GM23338 (cell line): ENCODE measurements at regions not wholly inside any gene's neighbourhood (a gene's known extent, or its start where the extent isn't known, plus 50 kb on each side); places are given as distances from the start of the nearest gene placed in this dataset.

ENCODE experiments used
- ATAC-seq: fragments of 200-7000 bp; cut with Tn5 transposase; 3 replicates; pipeline ENCODE4 v1.9.1; 2020
- DNase-seq: peaks from one replicate; pipeline ENCODE4 v3.0.0-alpha.2; 2015; ENCODE audit warnings: low spot score
- H2AFZ ChIP-seq: fragments of 200-600 bp; sonication (generic); 2 replicates; pipeline ENCODE4 v1.8.0; 2016; ENCODE audit warnings: antibody characterized with exemption, mild to moderate bottlenecking, moderate library complexity
- H3F3A ChIP-seq: fragments of 200-600 bp; sonication (generic); replicated peaks from 2 replicates; pipeline ENCODE4 v1.8.0; 2017; ENCODE audit warnings: antibody characterized with exemption, mixed run types, low read depth
- H3K27ac ChIP-seq: fragments of 200-600 bp; sonication (generic); 2 replicates; pipeline ENCODE4 v1.6.1; 2016; ENCODE audit warnings: low read depth
- H3K27me3 ChIP-seq: fragments of 200-600 bp; sonication (generic); 2 replicates; pipeline ENCODE4 v1.8.0; 2016; ENCODE audit warnings: mild to moderate bottlenecking, mixed run types, moderate library complexity; ENCODE audit not compliant: insufficient read depth
- H3K36me3 ChIP-seq: fragments of 200-600 bp; sonication (generic); 2 replicates; pipeline ENCODE4 v1.8.0; 2016; ENCODE audit warnings: mild to moderate bottlenecking; ENCODE audit not compliant: insufficient read depth
- H3K4me1 ChIP-seq: fragments of 200-600 bp; sonication (generic); 2 replicates; pipeline ENCODE4 v1.8.0; 2016; ENCODE audit warnings: mild to moderate bottlenecking, moderate library complexity; ENCODE audit not compliant: insufficient read depth
- H3K4me2 ChIP-seq: fragments of 200-600 bp; sonication (generic); 2 replicates; pipeline ENCODE4 v1.7.1; 2017; ENCODE audit warnings: mixed run types
- H3K4me3 ChIP-seq: fragments of 200-600 bp; sonication (generic); 2 replicates; pipeline ENCODE4 v1.6.1; 2016; ENCODE audit warnings: mixed run types
- H3K79me2 ChIP-seq: fragments of 200-600 bp; sonication (generic); replicated peaks from 2 replicates; pipeline ENCODE4 v1.8.0; 2017; ENCODE audit warnings: mild to moderate bottlenecking; ENCODE audit not compliant: insufficient read depth
- H3K9me2 ChIP-seq: fragments of 200-600 bp; sonication (generic); 2 replicates; pipeline ENCODE4 v1.8.0; 2017; ENCODE audit not compliant: insufficient read depth
- H4K20me1 ChIP-seq: fragments of 200-600 bp; sonication (generic); replicated peaks from 2 replicates; pipeline ENCODE4 v1.8.0; 2017; ENCODE audit warnings: mild to moderate bottlenecking; ENCODE audit not compliant: insufficient read depth
- H3K27ac Mint-ChIP-seq: 2 replicates; pipeline ENCODE4 v1.8.0; 2020; ENCODE audit warnings: inconsistent platforms, mild to moderate bottlenecking, moderate library complexity, mixed read lengths
- H3K27me3 Mint-ChIP-seq: 3 replicates; pipeline ENCODE4 v1.8.0; 2022; ENCODE audit warnings: low read depth, mild to moderate bottlenecking, moderate library complexity, mixed read lengths, inconsistent platforms; ENCODE audit not compliant: insufficient read depth, poor library complexity
- H3K36me3 Mint-ChIP-seq: 3 replicates; pipeline ENCODE4 v1.8.0; 2021; ENCODE audit warnings: low read depth, mild to moderate bottlenecking, inconsistent platforms, moderate library complexity, mixed read lengths
- H3K4me1 Mint-ChIP-seq: 3 replicates; pipeline ENCODE4 v1.8.0; 2020; ENCODE audit warnings: mild to moderate bottlenecking, inconsistent platforms, mixed read lengths
- H3K4me3 Mint-ChIP-seq: 3 replicates; pipeline ENCODE4 v1.8.0; 2021; ENCODE audit warnings: moderate library complexity, mild to moderate bottlenecking, inconsistent platforms, mixed read lengths
- H3K9me3 Mint-ChIP-seq: 3 replicates; pipeline ENCODE4 v1.8.0; 2020; ENCODE audit warnings: moderate library complexity, mild to moderate bottlenecking, inconsistent platforms, mixed read lengths
- EZH2 ChIP-seq: fragments of 200-600 bp; sonication (generic); IDR thresholded peaks from one replicate; pipeline ENCODE4 v1.8.0; 2017; ENCODE audit warnings: antibody characterized with exemption, mild to moderate bottlenecking, low read depth; ENCODE audit not compliant: unreplicated experiment
- JUNB ChIP-seq: IDR thresholded peaks from one replicate; pipeline ENCODE4 v1.6.1; 2016; ENCODE audit warnings: antibody characterized with exemption; ENCODE audit not compliant: unreplicated experiment
- NANOG ChIP-seq: IDR thresholded peaks from 2 replicates; pipeline ENCODE4 v1.6.1; 2016; ENCODE audit warnings: antibody characterized with exemption, borderline replicate concordance
- POLR2AphosphoS5 ChIP-seq: IDR thresholded peaks from 2 replicates; pipeline ENCODE4 v1.6.1; 2016; ENCODE audit warnings: antibody characterized with exemption, low read depth
- ZNF114 ChIP-seq: fragments of 250-450 bp; sonication (Bioruptor Pico); IDR thresholded peaks from 2 replicates; pipeline ENCODE4 v1.5.0; 2020; ENCODE audit warnings: mild to moderate bottlenecking, moderate library complexity
- ZNF331 ChIP-seq: fragments of 250-450 bp; sonication (Bioruptor Pico); IDR thresholded peaks from 2 replicates; pipeline ENCODE4 v1.5.0; 2020; ENCODE audit warnings: low read depth, mild to moderate bottlenecking, moderate library complexity
- ZNF462 ChIP-seq: fragments of 250-450 bp; sonication (Bioruptor Pico); IDR thresholded peaks from 2 replicates; pipeline ENCODE4 v1.5.0; 2020; ENCODE audit warnings: mild to moderate bottlenecking, moderate library complexity
- TF ChIP-seq, protein P1 (sequence below), 2 experiments: fragments of 200-600 bp in 1 of 2; sonication (generic) in 1 of 2; conservative IDR thresholded peaks; 2 replicates each; pipeline versions ENCODE4 v1.5.1 to v1.6.1; 2016 to 2017; ENCODE audit warnings: antibody characterized with exemption in 2 of 2, low read depth in 2 of 2, mild to moderate bottlenecking in 2 of 2, moderate library complexity in 1 of 2
- TF ChIP-seq, protein P2 (sequence below): IDR thresholded peaks from one replicate; pipeline ENCODE4 v1.6.1; 2018; ENCODE audit warnings: antibody characterized with exemption; ENCODE audit not compliant: unreplicated experiment
- TF ChIP-seq, protein P3 (sequence below): IDR thresholded peaks from 2 replicates; pipeline ENCODE4 v1.6.1; 2016; ENCODE audit warnings: antibody characterized with exemption

DNA sequence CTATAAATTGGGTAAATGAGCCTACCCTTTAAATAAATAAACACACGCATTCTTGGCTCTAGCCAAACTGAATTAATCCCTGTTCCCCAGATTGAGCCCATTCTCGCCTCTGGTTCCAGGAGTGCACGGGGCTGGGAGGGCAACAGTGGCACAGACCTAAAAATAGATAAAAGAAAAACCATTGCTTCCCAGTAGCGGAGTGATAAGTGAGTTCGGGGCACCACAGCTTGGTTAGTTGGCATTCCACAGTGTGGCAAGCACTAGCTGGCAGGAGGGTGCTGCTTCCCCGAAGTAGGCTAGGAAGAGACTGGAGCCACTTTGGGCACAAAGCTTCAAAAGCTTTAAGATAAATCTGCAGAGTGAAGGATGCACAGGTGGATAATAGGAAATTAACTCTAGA lies 322.2 kb upstream of the SGCD start (continued):
- no peak for TF ChIP-seq ZNF462 (CRISPR knock-in tag)
- TF ChIP-seq, protein P1, sequence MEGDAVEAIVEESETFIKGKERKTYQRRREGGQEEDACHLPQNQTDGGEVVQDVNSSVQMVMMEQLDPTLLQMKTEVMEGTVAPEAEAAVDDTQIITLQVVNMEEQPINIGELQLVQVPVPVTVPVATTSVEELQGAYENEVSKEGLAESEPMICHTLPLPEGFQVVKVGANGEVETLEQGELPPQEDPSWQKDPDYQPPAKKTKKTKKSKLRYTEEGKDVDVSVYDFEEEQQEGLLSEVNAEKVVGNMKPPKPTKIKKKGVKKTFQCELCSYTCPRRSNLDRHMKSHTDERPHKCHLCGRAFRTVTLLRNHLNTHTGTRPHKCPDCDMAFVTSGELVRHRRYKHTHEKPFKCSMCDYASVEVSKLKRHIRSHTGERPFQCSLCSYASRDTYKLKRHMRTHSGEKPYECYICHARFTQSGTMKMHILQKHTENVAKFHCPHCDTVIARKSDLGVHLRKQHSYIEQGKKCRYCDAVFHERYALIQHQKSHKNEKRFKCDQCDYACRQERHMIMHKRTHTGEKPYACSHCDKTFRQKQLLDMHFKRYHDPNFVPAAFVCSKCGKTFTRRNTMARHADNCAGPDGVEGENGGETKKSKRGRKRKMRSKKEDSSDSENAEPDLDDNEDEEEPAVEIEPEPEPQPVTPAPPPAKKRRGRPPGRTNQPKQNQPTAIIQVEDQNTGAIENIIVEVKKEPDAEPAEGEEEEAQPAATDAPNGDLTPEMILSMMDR (conservative IDR thresholded peaks at IDR 0.05; ENCODE audit: low read depth in 2 of 2): no peak

GRCh38 chr5:156006026-156006647 lies 320.8 kb upstream of the SGCD start:
- Histone ChIP-seq H3K27ac (no peak overlapping the region), H3K79me2 (no peaks in the 10 kb centered on the region), H3K9me2 (no peaks in the 10 kb centered on the region), H4K20me1 (no peaks in the 10 kb centered on the region), H3F3A (no peaks in the 10 kb centered on the region), H3K36me3 (no peaks in the 10 kb centered on the region), H3K27me3 (no peaks in the 10 kb centered on the region), H2AFZ (no peak overlapping the region; the same call in 1 of the 2 replicates), H3K4me1 (no peaks in the 10 kb centered on the region), H3K4me2 (no peak overlapping the region), H3K4me3 (no peak overlapping the region)
- Mint-ChIP-seq H3K9me3 (no peaks in the 10 kb centered on the region; the same call in 2 of the 3 replicates), H3K27me3 (no peaks in the 10 kb centered on the region), H3K36me3 (no peaks in the 10 kb centered on the region), H3K4me1 (no peaks in the 10 kb centered on the region), H3K4me3 (no peak overlapping the region), H3K27ac (no peak overlapping the region)
- DNase-seq: no peak
- ATAC-seq: no peak
- TF ChIP-seq NANOG (no peak), EZH2 (no peak), POLR2AphosphoS5 (no peak), ZNF114 (CRISPR knock-in tag) (no peak), ZNF331 (no peak), JUNB (no peak)
- TF ChIP-seq, protein P1 (conservative IDR thresholded peaks at IDR 0.05; ENCODE audit: low read depth in 2 of 2): no peak
- TF ChIP-seq, protein P2, sequence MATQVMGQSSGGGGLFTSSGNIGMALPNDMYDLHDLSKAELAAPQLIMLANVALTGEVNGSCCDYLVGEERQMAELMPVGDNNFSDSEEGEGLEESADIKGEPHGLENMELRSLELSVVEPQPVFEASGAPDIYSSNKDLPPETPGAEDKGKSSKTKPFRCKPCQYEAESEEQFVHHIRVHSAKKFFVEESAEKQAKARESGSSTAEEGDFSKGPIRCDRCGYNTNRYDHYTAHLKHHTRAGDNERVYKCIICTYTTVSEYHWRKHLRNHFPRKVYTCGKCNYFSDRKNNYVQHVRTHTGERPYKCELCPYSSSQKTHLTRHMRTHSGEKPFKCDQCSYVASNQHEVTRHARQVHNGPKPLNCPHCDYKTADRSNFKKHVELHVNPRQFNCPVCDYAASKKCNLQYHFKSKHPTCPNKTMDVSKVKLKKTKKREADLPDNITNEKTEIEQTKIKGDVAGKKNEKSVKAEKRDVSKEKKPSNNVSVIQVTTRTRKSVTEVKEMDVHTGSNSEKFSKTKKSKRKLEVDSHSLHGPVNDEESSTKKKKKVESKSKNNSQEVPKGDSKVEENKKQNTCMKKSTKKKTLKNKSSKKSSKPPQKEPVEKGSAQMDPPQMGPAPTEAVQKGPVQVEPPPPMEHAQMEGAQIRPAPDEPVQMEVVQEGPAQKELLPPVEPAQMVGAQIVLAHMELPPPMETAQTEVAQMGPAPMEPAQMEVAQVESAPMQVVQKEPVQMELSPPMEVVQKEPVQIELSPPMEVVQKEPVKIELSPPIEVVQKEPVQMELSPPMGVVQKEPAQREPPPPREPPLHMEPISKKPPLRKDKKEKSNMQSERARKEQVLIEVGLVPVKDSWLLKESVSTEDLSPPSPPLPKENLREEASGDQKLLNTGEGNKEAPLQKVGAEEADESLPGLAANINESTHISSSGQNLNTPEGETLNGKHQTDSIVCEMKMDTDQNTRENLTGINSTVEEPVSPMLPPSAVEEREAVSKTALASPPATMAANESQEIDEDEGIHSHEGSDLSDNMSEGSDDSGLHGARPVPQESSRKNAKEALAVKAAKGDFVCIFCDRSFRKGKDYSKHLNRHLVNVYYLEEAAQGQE: no peak
- TF ChIP-seq, protein P3, sequence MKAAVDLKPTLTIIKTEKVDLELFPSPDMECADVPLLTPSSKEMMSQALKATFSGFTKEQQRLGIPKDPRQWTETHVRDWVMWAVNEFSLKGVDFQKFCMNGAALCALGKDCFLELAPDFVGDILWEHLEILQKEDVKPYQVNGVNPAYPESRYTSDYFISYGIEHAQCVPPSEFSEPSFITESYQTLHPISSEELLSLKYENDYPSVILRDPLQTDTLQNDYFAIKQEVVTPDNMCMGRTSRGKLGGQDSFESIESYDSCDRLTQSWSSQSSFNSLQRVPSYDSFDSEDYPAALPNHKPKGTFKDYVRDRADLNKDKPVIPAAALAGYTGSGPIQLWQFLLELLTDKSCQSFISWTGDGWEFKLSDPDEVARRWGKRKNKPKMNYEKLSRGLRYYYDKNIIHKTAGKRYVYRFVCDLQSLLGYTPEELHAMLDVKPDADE: no peak
